Astrocyte (in vitro differentiated cells and primary cell): ENCODE measurements at regions not wholly inside any gene's neighbourhood (a gene's known extent, or its start where the extent isn't known, plus 50 kb on each side); places are given as distances from the start of the nearest gene placed in this dataset.
A peak's percentile ranks its signal among the peaks of the same experiment; 100 is the strongest.

Source experiments
- DNase-seq: peaks from one replicate; pipeline ENCODE4 v3.0.0-alpha.2; 2010; ENCODE audit warnings: low read depth
- FAIRE-seq: peaks from 2 replicates; lab custom pipeline; 2011; peaks lifted over from hg19 to GRCh38; lab: Jason Lieb, UNC
- H2AFZ ChIP-seq: 2 replicates; pipeline ENCODE4 v1.6.0; 2012; ENCODE audit warnings: low read depth, low read length, inconsistent platforms
- H3K27ac ChIP-seq: 2 replicates; pipeline ENCODE4 v1.5.1; 2011; ENCODE audit warnings: low read depth, low read length, inconsistent platforms
- H3K27me3 ChIP-seq: 2 replicates; pipeline ENCODE4 v1.6.0; 2011; ENCODE audit warnings: low read length, inconsistent platforms; ENCODE audit not compliant: insufficient read depth
- H3K36me3 ChIP-seq: 2 replicates; pipeline ENCODE4 v1.5.1; 2011; ENCODE audit warnings: low read length, inconsistent platforms; ENCODE audit not compliant: insufficient read depth
- H3K4me1 ChIP-seq: 2 replicates; pipeline ENCODE4 v1.5.1; 2011; ENCODE audit warnings: low read length, inconsistent platforms; ENCODE audit not compliant: insufficient read depth
- H3K4me2 ChIP-seq: 2 replicates; pipeline ENCODE4 v1.6.0; 2012; ENCODE audit warnings: low read length, inconsistent platforms
- H3K4me3 ChIP-seq: 2 replicates; pipeline ENCODE4 v1.5.1; 2011; ENCODE audit warnings: low read depth, mild to moderate bottlenecking, low read length, inconsistent platforms; ENCODE audit not compliant: insufficient read depth
- H3K79me2 ChIP-seq: 2 replicates; pipeline ENCODE4 v1.6.0; 2012; ENCODE audit warnings: mild to moderate bottlenecking, low read length, inconsistent platforms; ENCODE audit not compliant: insufficient read depth
- H3K9ac ChIP-seq: 2 replicates; pipeline ENCODE4 v1.6.0; 2012; ENCODE audit warnings: mild to moderate bottlenecking, low read length, inconsistent platforms
- H3K9me3 ChIP-seq: 2 replicates; pipeline ENCODE4 v1.5.1; 2012; ENCODE audit warnings: low read depth, mild to moderate bottlenecking, low read length, inconsistent platforms; ENCODE audit not compliant: insufficient read depth
- H4K20me1 ChIP-seq: 2 replicates; pipeline ENCODE4 v1.6.0; 2012; ENCODE audit warnings: low read length, inconsistent platforms; ENCODE audit not compliant: insufficient read depth
- H3K27ac Mint-ChIP-seq: one replicate; pipeline ENCODE4 v1.8.0; 2021; ENCODE audit warnings: mild to moderate bottlenecking, mixed read lengths; ENCODE audit not compliant: unreplicated experiment
- H3K27me3 Mint-ChIP-seq: one replicate; pipeline ENCODE4 v1.8.0; 2021; ENCODE audit warnings: low read depth, mixed read lengths; ENCODE audit not compliant: unreplicated experiment
- H3K36me3 Mint-ChIP-seq: one replicate; pipeline ENCODE4 v1.8.0; 2021; ENCODE audit warnings: low read depth, mixed read lengths; ENCODE audit not compliant: unreplicated experiment
- H3K4me1 Mint-ChIP-seq: one replicate; pipeline ENCODE4 v1.8.0; 2021; ENCODE audit warnings: low read depth, mixed read lengths; ENCODE audit not compliant: unreplicated experiment
- H3K4me3 Mint-ChIP-seq: one replicate; pipeline ENCODE4 v1.8.0; 2021; ENCODE audit warnings: mild to moderate bottlenecking, moderate library complexity, mixed read lengths; ENCODE audit not compliant: unreplicated experiment
- H3K9me3 Mint-ChIP-seq: one replicate; pipeline ENCODE4 v1.8.0; 2021; ENCODE audit warnings: mild to moderate bottlenecking, mixed read lengths; ENCODE audit not compliant: unreplicated experiment
- EZH2 ChIP-seq: IDR thresholded peaks from 2 replicates; pipeline ENCODE4 v1.6.1; 2012; ENCODE audit warnings: mild to moderate bottlenecking, low read length, inconsistent platforms; ENCODE audit not compliant: insufficient read depth
- TF ChIP-seq, protein P1 (sequence below): IDR thresholded peaks from 2 replicates; pipeline ENCODE4 v1.5.1; 2011; ENCODE audit warnings: low read depth, mild to moderate bottlenecking, inconsistent platforms, low read length, moderate library complexity; ENCODE audit not compliant: insufficient read depth

DNA sequence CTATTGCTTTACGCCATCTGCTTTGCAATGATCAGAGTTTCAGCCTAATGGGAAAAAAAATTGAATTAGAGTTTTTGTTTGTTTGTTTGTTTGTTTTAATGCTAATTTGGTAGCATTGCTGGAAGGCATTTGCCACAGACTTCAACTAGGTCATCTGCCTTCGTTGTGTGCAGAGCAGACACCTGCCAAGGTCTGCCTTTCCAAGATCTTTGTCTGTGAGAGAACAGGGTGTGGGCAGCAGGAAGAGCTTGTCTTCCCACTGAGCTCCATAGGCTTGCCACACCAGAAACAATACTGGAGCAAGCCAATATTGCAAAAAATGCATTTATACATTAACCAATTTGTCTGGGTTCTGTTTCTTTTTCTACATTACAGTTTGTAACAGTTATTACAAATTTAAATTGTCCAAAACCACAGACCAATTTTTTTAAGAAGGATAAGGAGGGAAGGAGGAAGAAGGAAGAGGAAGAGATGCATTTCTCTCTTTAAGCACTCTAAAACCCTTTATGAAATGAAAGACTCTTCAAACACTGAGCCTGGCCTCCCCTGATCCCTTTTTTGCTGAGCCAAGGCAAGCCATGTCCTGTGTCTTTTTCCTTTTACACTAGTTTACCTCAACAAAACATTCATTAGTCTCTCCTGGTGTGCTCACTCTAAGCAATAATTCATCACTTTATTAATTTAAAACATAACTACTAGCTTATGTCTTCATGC is 210.5 kb downstream of the SNX18 start:
- TF ChIP-seq EZH2 = no peak
- TF ChIP-seq, protein P1, sequence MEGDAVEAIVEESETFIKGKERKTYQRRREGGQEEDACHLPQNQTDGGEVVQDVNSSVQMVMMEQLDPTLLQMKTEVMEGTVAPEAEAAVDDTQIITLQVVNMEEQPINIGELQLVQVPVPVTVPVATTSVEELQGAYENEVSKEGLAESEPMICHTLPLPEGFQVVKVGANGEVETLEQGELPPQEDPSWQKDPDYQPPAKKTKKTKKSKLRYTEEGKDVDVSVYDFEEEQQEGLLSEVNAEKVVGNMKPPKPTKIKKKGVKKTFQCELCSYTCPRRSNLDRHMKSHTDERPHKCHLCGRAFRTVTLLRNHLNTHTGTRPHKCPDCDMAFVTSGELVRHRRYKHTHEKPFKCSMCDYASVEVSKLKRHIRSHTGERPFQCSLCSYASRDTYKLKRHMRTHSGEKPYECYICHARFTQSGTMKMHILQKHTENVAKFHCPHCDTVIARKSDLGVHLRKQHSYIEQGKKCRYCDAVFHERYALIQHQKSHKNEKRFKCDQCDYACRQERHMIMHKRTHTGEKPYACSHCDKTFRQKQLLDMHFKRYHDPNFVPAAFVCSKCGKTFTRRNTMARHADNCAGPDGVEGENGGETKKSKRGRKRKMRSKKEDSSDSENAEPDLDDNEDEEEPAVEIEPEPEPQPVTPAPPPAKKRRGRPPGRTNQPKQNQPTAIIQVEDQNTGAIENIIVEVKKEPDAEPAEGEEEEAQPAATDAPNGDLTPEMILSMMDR = no peak
- H3K4me3 ChIP-seq = no peak overlapping the region
- no peaks in the 10 kb centered on the region for H3K36me3 ChIP-seq
- no peaks in the 10 kb centered on the region for H4K20me1 ChIP-seq
- H3K9me3 ChIP-seq = no peaks in the 10 kb centered on the region
- H3K4me2 ChIP-seq = no peak overlapping the region
- Mint-ChIP-seq H3K9me3 (peaks cover 1% of the 10 kb centered on the region), H3K36me3 (no peaks in the 10 kb centered on the region), H3K27me3 (peaks cover 4% of the 10 kb centered on the region), H3K27ac (no peak overlapping the region), H3K4me1 (peaks cover 11% of the 10 kb centered on the region), H3K4me3 (no peak overlapping the region)
- no peak overlapping the region for H3K9ac ChIP-seq
- peaks cover 5% of the 10 kb centered on the region for H3K4me1 ChIP-seq
- no peak for FAIRE-seq
- no peaks in the 10 kb centered on the region for H3K79me2 ChIP-seq
- no peak overlapping the region for H3K27ac ChIP-seq
- no peak overlapping the region for H2AFZ ChIP-seq
- no peaks in the 10 kb centered on the region for H3K27me3 ChIP-seq
- no peak for DNase-seq

DNA sequence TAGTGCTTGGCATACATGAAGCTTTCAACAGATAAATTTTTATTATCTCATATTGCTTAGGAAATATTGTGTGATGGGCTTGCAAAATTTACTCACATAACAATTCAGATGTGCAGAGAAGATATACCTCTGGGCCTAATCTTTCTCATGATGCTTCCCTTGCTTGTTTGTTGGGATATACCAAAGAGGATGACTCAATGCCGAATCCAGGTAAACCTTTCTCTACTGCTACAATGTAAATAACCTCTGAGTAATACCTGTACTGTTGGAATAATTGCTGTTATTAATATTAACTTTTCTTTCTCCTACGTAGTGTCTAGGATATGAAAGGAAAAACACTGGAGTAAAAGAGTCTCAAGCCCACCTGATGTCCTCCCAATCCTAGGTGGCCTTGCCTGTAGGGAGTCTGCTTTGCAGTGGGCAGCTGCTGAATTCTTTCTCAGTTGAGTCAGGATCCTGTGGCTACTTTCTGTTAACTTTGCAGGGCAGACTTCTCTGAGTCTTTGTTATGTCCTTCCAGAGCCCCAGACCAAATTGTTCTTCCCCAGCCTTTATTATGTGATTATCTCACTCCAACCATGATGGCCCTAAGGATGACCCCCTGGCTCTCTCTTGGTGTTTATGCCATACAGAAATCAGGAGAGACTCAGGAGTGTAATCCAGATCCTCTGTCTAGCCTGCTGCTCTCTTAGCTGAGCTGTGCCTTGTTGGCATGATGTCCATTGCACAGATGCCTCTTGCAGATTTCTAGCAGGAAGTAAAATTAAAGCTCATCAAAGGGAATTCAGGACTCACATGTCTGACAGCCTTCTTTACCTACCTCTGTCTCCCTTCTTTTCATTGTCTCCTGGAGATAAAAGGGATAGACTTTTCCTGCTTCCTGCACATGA is 208.1 kb downstream of the SNX18 start:
- peak overlapping the region; percentile 21 for H3K4me2 ChIP-seq
- H3K9ac ChIP-seq = no peak overlapping the region
- H3K36me3 Mint-ChIP-seq = no peaks in the 10 kb centered on the region
- H3K4me3 Mint-ChIP-seq = no peak overlapping the region
- H3K9me3 ChIP-seq = no peaks in the 10 kb centered on the region
- peaks cover 1% of the 10 kb centered on the region for H3K9me3 Mint-ChIP-seq
- no peaks in the 10 kb centered on the region for H3K36me3 ChIP-seq
- no peaks in the 10 kb centered on the region for H4K20me1 ChIP-seq
- peaks cover 11% of the 10 kb centered on the region for H3K4me1 Mint-ChIP-seq
- H3K4me3 ChIP-seq = no peak overlapping the region
- no peak for FAIRE-seq
- peaks cover 4% of the 10 kb centered on the region for H3K27me3 Mint-ChIP-seq
- no peaks in the 10 kb centered on the region for H3K79me2 ChIP-seq
- peaks cover 6% of the 10 kb centered on the region for H3K4me1 ChIP-seq
- peak; percentile 61 for DNase-seq
- H2AFZ ChIP-seq = no peak overlapping the region
- no peak overlapping the region for H3K27ac ChIP-seq
- H3K27ac Mint-ChIP-seq = peak overlapping the region; percentile 81
- H3K27me3 ChIP-seq = no peaks in the 10 kb centered on the region
- TF ChIP-seq, protein P1 = no peak
- no peak for TF ChIP-seq EZH2
